WTC11 (cell line): ENCODE measurements at regions not wholly inside any gene's neighbourhood (a gene's known extent, or its start where the extent isn't known, plus 50 kb on each side); places are given as distances from the start of the nearest gene placed in this dataset.

Experiments used
- CBFB ChIP-seq: sonication (generic); formaldehyde crosslinking; IDR thresholded peaks from 2 replicates; pipeline ENCODE4 v1.8.1; 2022; ENCODE audit warnings: mild to moderate bottlenecking, low read depth, missing genetic modification reagents
- CREB1 ChIP-seq: sonication (generic); formaldehyde crosslinking; IDR thresholded peaks from 2 replicates; pipeline ENCODE4 v1.8.0; 2023; ENCODE audit warnings: mild to moderate bottlenecking, missing genetic modification reagents
- ETV6 ChIP-seq: sonication (generic); formaldehyde crosslinking; IDR thresholded peaks from 2 replicates; pipeline ENCODE4 v1.8.1; 2022; ENCODE audit warnings: mild to moderate bottlenecking, missing genetic modification reagents
- NFE2L1 ChIP-seq: sonication (generic); formaldehyde crosslinking; IDR thresholded peaks from 2 replicates; pipeline ENCODE4 v1.8.1; 2023; ENCODE audit warnings: missing genetic modification reagents
- SMAD3 ChIP-seq: sonication (generic); formaldehyde crosslinking; IDR thresholded peaks from 2 replicates; pipeline ENCODE4 v1.8.0; 2022; ENCODE audit warnings: missing genetic modification reagents, mild to moderate bottlenecking, borderline replicate concordance
- SP1 ChIP-seq: sonication (generic); formaldehyde crosslinking; conservative IDR thresholded peaks from 2 replicates; pipeline ENCODE4 v1.8.1; 2022; ENCODE audit warnings: missing genetic modification reagents
- ZNF671 ChIP-seq: fragments of 250-450 bp; sonication (Bioruptor Pico); IDR thresholded peaks from 2 replicates; pipeline ENCODE4 v1.8.0; 2021; ENCODE audit warnings: mild to moderate bottlenecking
- TF ChIP-seq, protein P1 (sequence below): sonication (generic); formaldehyde crosslinking; IDR thresholded peaks from 2 replicates; pipeline ENCODE4 v1.8.1; 2023; ENCODE audit warnings: mild to moderate bottlenecking, moderate library complexity, missing genetic modification reagents
- TF ChIP-seq, protein P2 (sequence below): fragments of 200-600 bp; IDR thresholded peaks from 2 replicates; pipeline ENCODE4 v1.8.0; 2022; ENCODE audit warnings: antibody characterized with exemption
- TF ChIP-seq, protein P3 (sequence below): sonication (generic); formaldehyde crosslinking; IDR thresholded peaks from 2 replicates; pipeline ENCODE4 v1.8.1; 2023; ENCODE audit warnings: mild to moderate bottlenecking, missing genetic modification reagents, moderate library complexity
- TF ChIP-seq, protein P4 (sequence below): sonication (generic); formaldehyde crosslinking; IDR thresholded peaks from 2 replicates; pipeline ENCODE4 v1.8.0; 2022; ENCODE audit warnings: mild to moderate bottlenecking, missing genetic modification reagents
- TF ChIP-seq, protein P5 (sequence below): sonication (generic); formaldehyde crosslinking; IDR thresholded peaks from 2 replicates; pipeline ENCODE4 v1.8.0; 2023; ENCODE audit warnings: missing genetic modification reagents
- TF ChIP-seq, protein P6 (sequence below): sonication (generic); formaldehyde crosslinking; IDR thresholded peaks from 2 replicates; pipeline ENCODE4 v1.8.1; 2022; ENCODE audit warnings: missing genetic modification reagents, borderline replicate concordance

DNA sequence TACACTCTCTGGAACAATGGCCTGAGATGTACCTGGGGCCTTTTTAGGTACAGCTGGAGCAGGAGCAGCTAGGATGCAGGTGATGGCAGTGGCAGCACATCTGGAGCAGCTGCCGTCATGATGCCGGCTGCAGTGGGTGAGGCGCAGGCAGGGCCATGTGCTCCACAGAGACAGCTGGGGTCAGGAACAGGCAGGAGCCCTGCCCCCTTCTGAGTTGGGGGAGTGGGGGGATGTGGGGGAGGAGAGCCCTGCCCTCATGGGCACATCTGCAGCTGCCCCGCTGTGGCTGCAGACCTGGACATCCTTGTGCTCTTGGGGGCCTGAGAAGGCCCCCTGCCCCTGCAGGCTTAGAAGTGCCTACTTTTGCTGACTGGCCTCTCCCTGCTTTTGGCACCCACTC, 352.8 kb upstream of the PABPC5 start:
- TF ChIP-seq, protein P1, sequence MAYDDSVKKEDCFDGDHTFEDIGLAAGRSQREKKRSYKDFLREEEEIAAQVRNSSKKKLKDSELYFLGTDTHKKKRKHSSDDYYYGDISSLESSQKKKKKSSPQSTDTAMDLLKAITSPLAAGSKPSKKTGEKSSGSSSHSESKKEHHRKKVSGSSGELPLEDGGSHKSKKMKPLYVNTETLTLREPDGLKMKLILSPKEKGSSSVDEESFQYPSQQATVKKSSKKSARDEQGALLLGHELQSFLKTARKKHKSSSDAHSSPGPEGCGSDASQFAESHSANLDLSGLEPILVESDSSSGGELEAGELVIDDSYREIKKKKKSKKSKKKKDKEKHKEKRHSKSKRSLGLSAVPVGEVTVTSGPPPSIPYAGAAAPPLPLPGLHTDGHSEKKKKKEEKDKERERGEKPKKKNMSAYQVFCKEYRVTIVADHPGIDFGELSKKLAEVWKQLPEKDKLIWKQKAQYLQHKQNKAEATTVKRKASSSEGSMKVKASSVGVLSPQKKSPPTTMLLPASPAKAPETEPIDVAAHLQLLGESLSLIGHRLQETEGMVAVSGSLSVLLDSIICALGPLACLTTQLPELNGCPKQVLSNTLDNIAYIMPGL (CRISPR knock-in tag): no peak
- TF ChIP-seq, protein P2, sequence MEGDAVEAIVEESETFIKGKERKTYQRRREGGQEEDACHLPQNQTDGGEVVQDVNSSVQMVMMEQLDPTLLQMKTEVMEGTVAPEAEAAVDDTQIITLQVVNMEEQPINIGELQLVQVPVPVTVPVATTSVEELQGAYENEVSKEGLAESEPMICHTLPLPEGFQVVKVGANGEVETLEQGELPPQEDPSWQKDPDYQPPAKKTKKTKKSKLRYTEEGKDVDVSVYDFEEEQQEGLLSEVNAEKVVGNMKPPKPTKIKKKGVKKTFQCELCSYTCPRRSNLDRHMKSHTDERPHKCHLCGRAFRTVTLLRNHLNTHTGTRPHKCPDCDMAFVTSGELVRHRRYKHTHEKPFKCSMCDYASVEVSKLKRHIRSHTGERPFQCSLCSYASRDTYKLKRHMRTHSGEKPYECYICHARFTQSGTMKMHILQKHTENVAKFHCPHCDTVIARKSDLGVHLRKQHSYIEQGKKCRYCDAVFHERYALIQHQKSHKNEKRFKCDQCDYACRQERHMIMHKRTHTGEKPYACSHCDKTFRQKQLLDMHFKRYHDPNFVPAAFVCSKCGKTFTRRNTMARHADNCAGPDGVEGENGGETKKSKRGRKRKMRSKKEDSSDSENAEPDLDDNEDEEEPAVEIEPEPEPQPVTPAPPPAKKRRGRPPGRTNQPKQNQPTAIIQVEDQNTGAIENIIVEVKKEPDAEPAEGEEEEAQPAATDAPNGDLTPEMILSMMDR: no peak
- TF ChIP-seq, protein P3, sequence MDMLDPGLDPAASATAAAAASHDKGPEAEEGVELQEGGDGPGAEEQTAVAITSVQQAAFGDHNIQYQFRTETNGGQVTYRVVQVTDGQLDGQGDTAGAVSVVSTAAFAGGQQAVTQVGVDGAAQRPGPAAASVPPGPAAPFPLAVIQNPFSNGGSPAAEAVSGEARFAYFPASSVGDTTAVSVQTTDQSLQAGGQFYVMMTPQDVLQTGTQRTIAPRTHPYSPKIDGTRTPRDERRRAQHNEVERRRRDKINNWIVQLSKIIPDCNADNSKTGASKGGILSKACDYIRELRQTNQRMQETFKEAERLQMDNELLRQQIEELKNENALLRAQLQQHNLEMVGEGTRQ (CRISPR knock-in tag): no peak
- TF ChIP-seq, protein P4, sequence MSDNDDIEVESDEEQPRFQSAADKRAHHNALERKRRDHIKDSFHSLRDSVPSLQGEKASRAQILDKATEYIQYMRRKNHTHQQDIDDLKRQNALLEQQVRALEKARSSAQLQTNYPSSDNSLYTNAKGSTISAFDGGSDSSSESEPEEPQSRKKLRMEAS (CRISPR knock-in tag): no peak
- TF ChIP-seq, protein P5, sequence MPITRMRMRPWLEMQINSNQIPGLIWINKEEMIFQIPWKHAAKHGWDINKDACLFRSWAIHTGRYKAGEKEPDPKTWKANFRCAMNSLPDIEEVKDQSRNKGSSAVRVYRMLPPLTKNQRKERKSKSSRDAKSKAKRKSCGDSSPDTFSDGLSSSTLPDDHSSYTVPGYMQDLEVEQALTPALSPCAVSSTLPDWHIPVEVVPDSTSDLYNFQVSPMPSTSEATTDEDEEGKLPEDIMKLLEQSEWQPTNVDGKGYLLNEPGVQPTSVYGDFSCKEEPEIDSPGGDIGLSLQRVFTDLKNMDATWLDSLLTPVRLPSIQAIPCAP: no peak
- no peak for TF ChIP-seq CREB1 (CRISPR knock-in tag)
- TF ChIP-seq NFE2L1 (CRISPR knock-in tag): no peak
- TF ChIP-seq ZNF671: no peak
- TF ChIP-seq, protein P6, sequence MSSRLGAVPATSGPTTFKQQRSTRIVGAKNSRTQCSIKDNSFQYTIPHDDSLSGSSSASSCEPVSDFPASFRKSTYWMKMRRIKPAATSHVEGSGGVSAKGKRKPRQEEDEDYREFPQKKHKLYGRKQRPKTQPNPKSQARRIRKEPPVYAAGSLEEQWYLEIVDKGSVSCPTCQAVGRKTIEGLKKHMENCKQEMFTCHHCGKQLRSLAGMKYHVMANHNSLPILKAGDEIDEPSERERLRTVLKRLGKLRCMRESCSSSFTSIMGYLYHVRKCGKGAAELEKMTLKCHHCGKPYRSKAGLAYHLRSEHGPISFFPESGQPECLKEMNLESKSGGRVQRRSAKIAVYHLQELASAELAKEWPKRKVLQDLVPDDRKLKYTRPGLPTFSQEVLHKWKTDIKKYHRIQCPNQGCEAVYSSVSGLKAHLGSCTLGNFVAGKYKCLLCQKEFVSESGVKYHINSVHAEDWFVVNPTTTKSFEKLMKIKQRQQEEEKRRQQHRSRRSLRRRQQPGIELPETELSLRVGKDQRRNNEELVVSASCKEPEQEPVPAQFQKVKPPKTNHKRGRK (CRISPR knock-in tag): no peak
- no peak for TF ChIP-seq CBFB (CRISPR knock-in tag)
- no peak for TF ChIP-seq ETV6
- TF ChIP-seq SP1 (CRISPR knock-in tag): no peak
- no peak for TF ChIP-seq SMAD3 (CRISPR knock-in tag)
